ENCODE measurements at regions not wholly inside any gene's neighbourhood (a gene's known extent, or its start where the extent isn't known, plus 50 kb on each side); places are given as distances from the start of the nearest gene placed in this dataset.

GRCh38 chrX:99572711-99573110, 837.4 kb downstream of the PCDH19 start:
- no peaks in the 10 kb centered on the region for H3K27me3 ChIP-seq
- H3K4me1 ChIP-seq (ENCODE audit: low read depth) = no peaks in the 10 kb centered on the region
- DNase-seq (ENCODE audit: low read depth in 1 of 2, low spot score in 1 of 2) = no peak
- no peak overlapping the region for H3K4me3 ChIP-seq
- H3K36me3 ChIP-seq = no peaks in the 10 kb centered on the region
- no peak for TF ChIP-seq CTCF (IDR thresholded peaks at IDR 0.05; ENCODE audit: low read depth, low read length)
- H3K27ac ChIP-seq = no peak overlapping the region
- no peaks in the 10 kb centered on the region for H3K9me3 ChIP-seq (ENCODE audit: low read depth)

GRCh38 chrX:99549381-99549780, 860.7 kb downstream of the PCDH19 start:
- Histone ChIP-seq H3K27me3 (no peaks in the 10 kb centered on the region), H3K4me3 (no peak overlapping the region), H3K27ac (no peak overlapping the region), H3K36me3 (no peaks in the 10 kb centered on the region), H3K4me1 (ENCODE audit: low read depth) (no peaks in the 10 kb centered on the region), H3K9me3 (ENCODE audit: low read depth) (no peaks in the 10 kb centered on the region)
- TF ChIP-seq CTCF (IDR thresholded peaks at IDR 0.05; ENCODE audit: low read depth, low read length) = no peak
- no peak for DNase-seq (ENCODE audit: low read depth in 1 of 2, low spot score in 1 of 2)

- Histone ChIP-seq H3K27me3 (no peaks in the 10 kb centered on the region), H3K36me3 (no peaks in the 10 kb centered on the region), H3K9me3 (ENCODE audit: low read depth) (no peaks in the 10 kb centered on the region), H3K4me1 (ENCODE audit: low read depth) (no peaks in the 10 kb centered on the region), H3K4me3 (no peak overlapping the region), H3K27ac (no peak overlapping the region)
- no peak for TF ChIP-seq CTCF (IDR thresholded peaks at IDR 0.05; ENCODE audit: low read depth, low read length)
- no peak for DNase-seq (ENCODE audit: low read depth in 1 of 2, low spot score in 1 of 2)
Observed at GRCh38 chrX:99522450-99522849, 887.6 kb downstream of the PCDH19 start.

- Histone ChIP-seq H3K4me1 (ENCODE audit: low read depth) (peaks cover 7% of the 10 kb centered on the region), H3K27ac (no peak overlapping the region), H3K36me3 (no peaks in the 10 kb centered on the region), H3K4me3 (no peak overlapping the region), H3K27me3 (no peaks in the 10 kb centered on the region), H3K9me3 (ENCODE audit: low read depth) (no peaks in the 10 kb centered on the region)
- no peak for DNase-seq (ENCODE audit: low read depth in 1 of 2, low spot score in 1 of 2)
- no peak for TF ChIP-seq CTCF (IDR thresholded peaks at IDR 0.05; ENCODE audit: low read depth, low read length)
Observed at GRCh38 chrX:99507768-99508167, 902.3 kb downstream of the PCDH19 start.

- Histone ChIP-seq H3K27ac (peak overlapping the region; percentile 17), H3K4me3 (no peak overlapping the region), H3K27me3 (no peaks in the 10 kb centered on the region), H3K4me1 (ENCODE audit: low read depth) (peaks cover 4% of the 10 kb centered on the region), H3K9me3 (ENCODE audit: low read depth) (no peaks in the 10 kb centered on the region), H3K36me3 (no peaks in the 10 kb centered on the region)
- TF ChIP-seq CTCF (IDR thresholded peaks at IDR 0.05; ENCODE audit: low read depth, low read length) = no peak
- peak in 1 of 2 donors; percentile 49 for DNase-seq (ENCODE audit: low read depth in 1 of 2, low spot score in 1 of 2)
Observed at GRCh38 chrX:99495453-99495852, 914.6 kb downstream of the PCDH19 start.

GRCh38 chrX:99494668-99495067, 915.4 kb downstream of the PCDH19 start:
- no peak overlapping the region for H3K4me3 ChIP-seq
- H3K27me3 ChIP-seq = no peaks in the 10 kb centered on the region
- H3K9me3 ChIP-seq (ENCODE audit: low read depth) = no peaks in the 10 kb centered on the region
- H3K4me1 ChIP-seq (ENCODE audit: low read depth) = peaks cover 4% of the 10 kb centered on the region
- DNase-seq (ENCODE audit: low read depth in 1 of 2, low spot score in 1 of 2) = no peak
- no peak for TF ChIP-seq CTCF (IDR thresholded peaks at IDR 0.05; ENCODE audit: low read depth, low read length)
- H3K27ac ChIP-seq = no peak overlapping the region
- H3K36me3 ChIP-seq = no peaks in the 10 kb centered on the region

Measured in cardiac muscle cell (in vitro differentiated cells and primary cell).